ENCODE measurements at regions not wholly inside any gene's neighbourhood (a gene's known extent, or its start where the extent isn't known, plus 50 kb on each side); places are given as distances from the start of the nearest gene placed in this dataset.

GRCh38 chr11:38461751-38462150 is 1863.7 kb upstream of the RAG2 start:
- TF ChIP-seq CTCF (IDR thresholded peaks at IDR 0.05; ENCODE audit: unreplicated experiment): no peak
- Mint-ChIP-seq H3K36me3 (ENCODE audit: insufficient read depth, unreplicated experiment) (no peaks in the 10 kb centered on the region), H3K4me3 (ENCODE audit: low read depth, unreplicated experiment) (no peak overlapping the region), H3K27me3 (ENCODE audit: unreplicated experiment) (no peaks in the 10 kb centered on the region), H3K9me3 (ENCODE audit: low read depth, unreplicated experiment) (peaks cover 14% of the 10 kb centered on the region), H3K27ac (ENCODE audit: unreplicated experiment) (no peak overlapping the region), H3K4me1 (ENCODE audit: low read depth, unreplicated experiment) (no peaks in the 10 kb centered on the region)
- BruUV-seq (replicated peaks): no TSS peak
- intact Hi-C loops (cut with micrococcal nuclease; ENCODE audit: unreplicated experiment): no loop called here
- CTCF ChIA-PET: no interaction called here
- no peak for DNase-seq

GRCh38 chr11:38460896-38461295 is 1862.9 kb upstream of the RAG2 start:
- H3K4me1 Mint-ChIP-seq (ENCODE audit: low read depth, unreplicated experiment): no peaks in the 10 kb centered on the region
- no peak overlapping the region for H3K4me3 Mint-ChIP-seq (ENCODE audit: low read depth, unreplicated experiment)
- intact Hi-C loops (cut with micrococcal nuclease; ENCODE audit: unreplicated experiment): no loop called here
- CTCF ChIA-PET: no interaction called here
- no peaks in the 10 kb centered on the region for H3K27me3 Mint-ChIP-seq (ENCODE audit: unreplicated experiment)
- TF ChIP-seq CTCF (IDR thresholded peaks at IDR 0.05; ENCODE audit: unreplicated experiment): no peak
- H3K9me3 Mint-ChIP-seq (ENCODE audit: low read depth, unreplicated experiment): peaks cover 14% of the 10 kb centered on the region
- no peak for DNase-seq
- BruUV-seq (replicated peaks): no TSS peak
- H3K36me3 Mint-ChIP-seq (ENCODE audit: insufficient read depth, unreplicated experiment): no peaks in the 10 kb centered on the region
- no peak overlapping the region for H3K27ac Mint-ChIP-seq (ENCODE audit: unreplicated experiment)

GRCh38 chr11:38460429-38460828 is 1862.4 kb upstream of the RAG2 start:
- no peak for TF ChIP-seq CTCF (IDR thresholded peaks at IDR 0.05; ENCODE audit: unreplicated experiment)
- Mint-ChIP-seq H3K27me3 (ENCODE audit: unreplicated experiment) (no peaks in the 10 kb centered on the region), H3K4me1 (ENCODE audit: low read depth, unreplicated experiment) (no peaks in the 10 kb centered on the region), H3K4me3 (ENCODE audit: low read depth, unreplicated experiment) (no peak overlapping the region), H3K27ac (ENCODE audit: unreplicated experiment) (no peak overlapping the region), H3K36me3 (ENCODE audit: insufficient read depth, unreplicated experiment) (no peaks in the 10 kb centered on the region), H3K9me3 (ENCODE audit: low read depth, unreplicated experiment) (peaks cover 12% of the 10 kb centered on the region)
- no peak for DNase-seq
- CTCF ChIA-PET: no interaction called here
- no TSS peak for BruUV-seq (replicated peaks)
- intact Hi-C loops (cut with micrococcal nuclease; ENCODE audit: unreplicated experiment): no loop called here

GRCh38 chr11:38456371-38456770 is 1858.3 kb upstream of the RAG2 start:
- no peak overlapping the region for H3K27ac Mint-ChIP-seq (ENCODE audit: unreplicated experiment)
- no TSS peak for BruUV-seq (replicated peaks)
- DNase-seq: no peak
- H3K27me3 Mint-ChIP-seq (ENCODE audit: unreplicated experiment): no peaks in the 10 kb centered on the region
- no peak overlapping the region for H3K4me3 Mint-ChIP-seq (ENCODE audit: low read depth, unreplicated experiment)
- H3K4me1 Mint-ChIP-seq (ENCODE audit: low read depth, unreplicated experiment): no peaks in the 10 kb centered on the region
- CTCF ChIA-PET: no interaction called here
- TF ChIP-seq CTCF (IDR thresholded peaks at IDR 0.05; ENCODE audit: unreplicated experiment): no peak
- intact Hi-C loops (cut with micrococcal nuclease; ENCODE audit: unreplicated experiment): no loop called here
- peaks cover 12% of the 10 kb centered on the region for H3K9me3 Mint-ChIP-seq (ENCODE audit: low read depth, unreplicated experiment)
- H3K36me3 Mint-ChIP-seq (ENCODE audit: insufficient read depth, unreplicated experiment): no peaks in the 10 kb centered on the region

GRCh38 chr11:38448284-38448683 is 1850.2 kb upstream of the RAG2 start:
- Mint-ChIP-seq H3K27ac (ENCODE audit: unreplicated experiment) (no peak overlapping the region), H3K36me3 (ENCODE audit: insufficient read depth, unreplicated experiment) (no peaks in the 10 kb centered on the region), H3K4me3 (ENCODE audit: low read depth, unreplicated experiment) (no peak overlapping the region), H3K9me3 (ENCODE audit: low read depth, unreplicated experiment) (no peaks in the 10 kb centered on the region), H3K27me3 (ENCODE audit: unreplicated experiment) (no peaks in the 10 kb centered on the region), H3K4me1 (ENCODE audit: low read depth, unreplicated experiment) (no peaks in the 10 kb centered on the region)
- CTCF ChIA-PET: no interaction called here
- DNase-seq: no peak
- BruUV-seq (replicated peaks): no TSS peak
- intact Hi-C loops (cut with micrococcal nuclease; ENCODE audit: unreplicated experiment): no loop called here
- no peak for TF ChIP-seq CTCF (IDR thresholded peaks at IDR 0.05; ENCODE audit: unreplicated experiment)

All from Calu3 (cell line).